Activated CD4-positive, CD25-positive, alpha-beta regulatory T cell treated with anti-CD3 and anti-CD28 coated beads, Interleukin-2, amount 50 U/mL, for 24 hours (primary cell): ENCODE measurements at regions not wholly inside any gene's neighbourhood (a gene's known extent, or its start where the extent isn't known, plus 50 kb on each side); places are given as distances from the start of the nearest gene placed in this dataset.
"Not testable (repeated sequence)": the region's sequence is repeated elsewhere in the genome, so short reads cannot be mapped to it uniquely, and the experiment has no call there.

ENCODE experiments used
- ATAC-seq, 2 donors: fragments of 150-1000 bp; cut with Tn5 transposase; one replicate each; pipeline ENCODE4 v1.10.0; 2021; ENCODE audit warnings: mild to moderate bottlenecking in 1 of 2, moderate library complexity in 1 of 2

GRCh38 chr2:43146083-43146482, 80.3 kb downstream of the ZFP36L2 start:
- no peak for ATAC-seq

GRCh38 chr2:43144263-43144662, 82.1 kb downstream of the ZFP36L2 start:
- ATAC-seq = no peak

- no peak for ATAC-seq
Measured at GRCh38 chr2:43143756-43144155, 82.7 kb downstream of the ZFP36L2 start.

GRCh38 chr2:43142921-43143438, 83.4 kb downstream of the ZFP36L2 start:
- peak; percentile 55 to 67 for ATAC-seq

GRCh38 chr2:43141636-43142151, 84.7 kb downstream of the ZFP36L2 start:
- ATAC-seq = not testable (repeated sequence)

- ATAC-seq = peak; percentile 46 to 51
Measured at GRCh38 chr2:43139996-43140621, 86.3 kb downstream of the ZFP36L2 start.

GRCh38 chr2:43139501-43139900, 86.9 kb downstream of the ZFP36L2 start:
- no peak for ATAC-seq

- no peak for ATAC-seq
Measured at GRCh38 chr2:43138441-43138840, 88.0 kb downstream of the ZFP36L2 start.

GRCh38 chr2:43136876-43137275, 89.5 kb downstream of the ZFP36L2 start:
- ATAC-seq = peak; percentile 75

- ATAC-seq = no peak
Measured at GRCh38 chr2:43136011-43136799, 90.2 kb downstream of the ZFP36L2 start.

- no peak for ATAC-seq
Measured at GRCh38 chr2:43135583-43135982, 90.8 kb downstream of the ZFP36L2 start.

- no peak for ATAC-seq
Measured at GRCh38 chr2:43134571-43134889, 91.9 kb downstream of the ZFP36L2 start.

GRCh38 chr2:43133708-43134570, 92.5 kb downstream of the ZFP36L2 start:
- ATAC-seq = peak; percentile 47 to 49

GRCh38 chr2:43133336-43133707, 93.1 kb downstream of the ZFP36L2 start:
- no peak for ATAC-seq

- no peak for ATAC-seq
Measured at GRCh38 chr2:43132683-43133301, 93.6 kb downstream of the ZFP36L2 start.

GRCh38 chr2:43131890-43132682, 94.3 kb downstream of the ZFP36L2 start:
- no peak for ATAC-seq

GRCh38 chr2:43131051-43131889, 95.1 kb downstream of the ZFP36L2 start:
- peak; percentile 45 to 50 for ATAC-seq

- ATAC-seq = no peak
Measured at GRCh38 chr2:43130548-43130875, 95.9 kb downstream of the ZFP36L2 start.

GRCh38 chr2:43129676-43130547, 96.5 kb downstream of the ZFP36L2 start:
- ATAC-seq = no peak

GRCh38 chr2:43128559-43128955, 97.8 kb downstream of the ZFP36L2 start:
- no peak for ATAC-seq
